Psoas muscle (tissue), 7 donors: ENCODE measurements at regions not wholly inside any gene's neighbourhood (a gene's known extent, or its start where the extent isn't known, plus 50 kb on each side); places are given as distances from the start of the nearest gene placed in this dataset.

Experiments
- ATAC-seq, 4 donors: fragments of 200-7000 bp; cut with Tn5 transposase; one replicate each; pipeline ENCODE4 v1.9.1; 2020; ENCODE audit warnings: moderate library complexity in 3 of 4, mild to moderate bottlenecking in 2 of 4
- DNase-seq, 2 donors: peaks; one replicate each; pipeline ENCODE4 v3.0.0-alpha.2; 2020
- H3K27ac ChIP-seq: fragments of 200-600 bp; one replicate; pipeline ENCODE4 v1.8.0; 2022
- H3K27me3 ChIP-seq, 3 donors: fragments of 200-600 bp in 1 of 3; one replicate each; pipeline versions ENCODE4 v1.6.1 to v1.8.0; 2013 to 2022; ENCODE audit warnings: low read length in 2 of 3, mild to moderate bottlenecking in 2 of 3, moderate library complexity in 1 of 3; ENCODE audit not compliant: insufficient read depth in 3 of 3
- H3K36me3 ChIP-seq, 2 donors: fragments of 200-600 bp in 1 of 2; one replicate each; pipeline versions ENCODE4 v1.6.1 to v1.8.0; 2013 to 2022; ENCODE audit warnings: low read depth in 1 of 2, mild to moderate bottlenecking in 1 of 2, moderate library complexity in 1 of 2; ENCODE audit not compliant: insufficient read depth in 1 of 2
- H3K4me1 ChIP-seq: fragments of 200-600 bp; one replicate; pipeline ENCODE4 v1.8.0; 2022
- H3K4me3 ChIP-seq: fragments of 200-600 bp; one replicate; pipeline ENCODE4 v1.8.0; 2022; ENCODE audit warnings: mild to moderate bottlenecking
- H3K9me3 ChIP-seq: fragments of 200-600 bp; one replicate; pipeline ENCODE4 v1.8.0; 2022
- CTCF ChIP-seq: fragments of 200-600 bp; IDR thresholded peaks from one replicate; pipeline ENCODE4 v1.8.0; 2022; ENCODE audit warnings: antibody characterized with exemption
- WGBS, 3 donors: extraction: QIAGEN DNeasy Blood & Tissue Kit; methylation state at CpG; one replicate each; pipeline versions ENCODE4 v1.1.6 to v1.1.7; 2013; 5-methylcytosine and 5-hydroxymethylcytosine counted together
- intact Hi-C, 2 donors: fragments of 100-400 bp; cut with DNase I; formaldehyde crosslinking; loops; one replicate each; pipeline versions ENCODE4 v1.11.0 to v1.14.2; 2022
- donor health status: healthy with polysubstance abuse.
- donor health status: DM: no; HTN: no; CAD: no; lungs with moderate emphysema.
- donor health status: Bipolar disorder and iron deficiency.
- donor health status: healthy.
- donor health status: DM: yes; HTN: yes; CAD: no.
- donor health status: DM: no; HTN: no; CAD: no.
- donor health status: DM: yes; HTN: yes; CAD: no.

DNA sequence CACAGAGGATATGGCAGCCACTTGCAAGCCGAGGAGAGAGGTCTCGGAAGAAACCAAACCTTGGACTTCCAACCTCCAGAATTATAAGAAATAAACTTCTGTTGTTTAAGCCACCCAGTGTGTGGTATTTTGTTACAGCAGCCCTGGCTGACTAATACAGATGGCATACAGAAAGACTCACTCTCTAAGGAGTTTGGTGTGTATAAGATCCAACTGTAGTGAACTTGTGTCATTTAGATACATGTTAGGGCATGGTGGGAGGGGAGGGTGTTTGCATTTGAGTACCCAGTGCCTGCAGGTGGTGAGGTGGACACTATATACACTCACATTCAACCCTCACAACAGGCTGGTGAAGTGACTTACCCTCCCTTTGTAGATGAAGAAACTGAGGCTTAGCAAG, 233.2 kb upstream of the KLF3 start:
- no peak for TF ChIP-seq CTCF
- intact Hi-C loops = no loop called here
- no peak for ATAC-seq
- Histone ChIP-seq H3K4me3 (no peak overlapping the region), H3K27me3 (no peaks in the 10 kb centered on the region), H3K9me3 (no peaks in the 10 kb centered on the region), H3K36me3 (no peaks in the 10 kb centered on the region), H3K4me1 (no peaks in the 10 kb centered on the region), H3K27ac (no peak overlapping the region)
- 89 to 93% (median 90%) methylated on average over 2 of the region's 2 CpGs for WGBS, 3 donors
- no peak for DNase-seq

DNA sequence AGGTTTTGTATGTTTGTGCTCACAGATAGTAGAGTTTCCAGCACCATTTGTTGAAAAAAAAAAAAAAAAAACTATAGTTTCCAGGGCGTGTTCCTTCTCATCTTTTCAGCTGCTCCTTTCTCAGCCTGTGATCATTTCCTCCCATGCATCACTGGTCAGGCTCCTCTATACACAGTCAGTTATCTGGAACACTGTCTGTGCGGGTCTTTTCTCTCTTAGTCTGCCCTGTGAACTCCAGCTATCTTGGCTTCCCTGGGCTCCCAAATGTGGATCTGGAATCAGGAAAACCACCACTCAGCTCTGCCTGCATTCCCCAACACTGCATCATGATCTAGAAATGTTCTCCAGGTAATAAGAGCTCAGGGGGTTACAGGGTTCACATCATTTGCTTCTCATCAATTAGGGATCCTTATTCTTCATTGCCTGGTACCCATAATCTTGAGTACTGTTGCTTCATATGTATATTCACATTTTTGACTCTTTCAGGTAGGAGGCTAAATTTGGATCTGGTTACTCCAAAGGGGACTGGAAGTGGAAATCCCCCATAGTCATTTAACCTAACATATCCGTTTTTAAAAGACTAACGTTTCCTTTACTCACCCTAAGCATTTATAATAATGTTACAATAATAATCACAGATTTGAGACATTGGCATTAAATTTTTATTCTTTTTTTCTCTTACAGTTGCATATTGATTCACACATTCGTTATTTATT, 221.8 kb upstream of the KLF3 start:
- intact Hi-C loops = no loop called here
- Histone ChIP-seq H3K27me3 (no peaks in the 10 kb centered on the region), H3K27ac (no peak overlapping the region), H3K4me1 (no peaks in the 10 kb centered on the region), H3K36me3 (no peaks in the 10 kb centered on the region), H3K9me3 (peaks cover 6% of the 10 kb centered on the region), H3K4me3 (no peak overlapping the region)
- DNase-seq = no peak
- no peak for ATAC-seq
- WGBS, 3 donors = 80 to 86% (median 81%) methylated on average over 5 of the region's 5 CpGs
- TF ChIP-seq CTCF = no peak

GRCh38 chr4:38449506-38450174, 214.4 kb upstream of the KLF3 start:
- Histone ChIP-seq H3K4me1 (no peaks in the 10 kb centered on the region), H3K27me3 (no peaks in the 10 kb centered on the region), H3K4me3 (no peak overlapping the region), H3K27ac (no peak overlapping the region), H3K9me3 (no peaks in the 10 kb centered on the region), H3K36me3 (no peaks in the 10 kb centered on the region)
- ATAC-seq (no peak), DNase-seq (no peak)
- no peak for TF ChIP-seq CTCF
- 80 to 87% (median 84%) methylated on average over 7 of the region's 7 CpGs for WGBS, 3 donors
- intact Hi-C loops = no loop called here

DNA sequence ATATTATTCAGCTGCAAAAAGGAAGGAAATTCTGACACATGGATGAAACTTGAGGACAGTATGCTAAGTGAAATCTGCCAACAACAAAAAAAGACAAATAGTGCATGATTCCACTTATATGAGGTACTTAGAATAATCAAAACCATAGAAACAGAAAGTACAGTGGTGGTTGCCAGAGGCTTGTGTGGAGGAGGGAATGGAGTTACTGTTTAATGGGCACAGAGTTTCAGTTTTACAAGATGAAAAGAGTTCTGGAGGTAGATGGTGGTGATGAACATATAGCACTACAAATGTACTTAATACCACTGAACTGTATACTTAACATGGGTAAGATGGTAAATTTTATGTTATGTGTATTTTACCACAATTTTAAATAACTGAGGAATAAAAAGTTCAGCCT, 212.0 kb upstream of the KLF3 start:
- intact Hi-C loops = no loop called here
- Histone ChIP-seq H3K4me1 (no peaks in the 10 kb centered on the region), H3K36me3 (no peaks in the 10 kb centered on the region), H3K27ac (no peak overlapping the region), H3K27me3 (no peaks in the 10 kb centered on the region), H3K4me3 (no peak overlapping the region), H3K9me3 (no peaks in the 10 kb centered on the region)
- DNase-seq = no peak
- TF ChIP-seq CTCF = no peak
- ATAC-seq = no peak

- WGBS, 3 donors = 35 to 58% (median 38%) methylated on average over 3 of the region's 3 CpGs
These were observed 211.5 kb upstream of the KLF3 start for GRCh38 chr4:38452542-38452941.

More at GRCh38 chr4:38452542-38452941, 211.5 kb upstream of the KLF3 start:
- H3K9me3 ChIP-seq = no peaks in the 10 kb centered on the region
- H3K27me3 ChIP-seq = no peaks in the 10 kb centered on the region
- DNase-seq (no peak), ATAC-seq (no peak)
- no peaks in the 10 kb centered on the region for H3K4me1 ChIP-seq
- intact Hi-C loops = no loop called here
- H3K36me3 ChIP-seq = no peaks in the 10 kb centered on the region
- H3K27ac ChIP-seq = no peak overlapping the region
- no peak for TF ChIP-seq CTCF
- H3K4me3 ChIP-seq = no peak overlapping the region
